ENCODE measurements at regions not wholly inside any gene's neighbourhood (a gene's known extent, or its start where the extent isn't known, plus 50 kb on each side); places are given as distances from the start of the nearest gene placed in this dataset.

GRCh38 chr4:22957774-22958309 is 265.1 kb downstream of the GBA3 start:
- TF ChIP-seq CTCF (IDR thresholded peaks at IDR 0.05) (no peak), EZH2 (IDR thresholded peaks at IDR 0.05; ENCODE audit: borderline replicate concordance, insufficient read depth, low read depth, low read length, poor library complexity, severe bottlenecking) (no peak)
